OCI-LY7 (cell line): ENCODE measurements at regions not wholly inside any gene's neighbourhood (a gene's known extent, or its start where the extent isn't known, plus 50 kb on each side); places are given as distances from the start of the nearest gene placed in this dataset.

Experiments used
- CTCF ChIP-seq: fragments of 200-600 bp; sonication (generic); conservative IDR thresholded peaks from 2 replicates; pipeline ENCODE4 v1.5.1; 2014; ENCODE audit warnings: mild to moderate bottlenecking, antibody characterized with exemption, low read length, moderate library complexity, mixed read lengths
- EZH2phosphoT487 ChIP-seq: fragments of 200-600 bp; sonication (generic); IDR thresholded peaks from 2 replicates; pipeline ENCODE4 v1.6.1; 2018; ENCODE audit warnings: low read depth, borderline replicate concordance, mild to moderate bottlenecking, mixed run types, antibody characterized with exemption, low read length, moderate library complexity, mixed read lengths

- TF ChIP-seq CTCF = no peak
- TF ChIP-seq EZH2phosphoT487 = no peak
These were observed 508.7 kb downstream of the KCNJ2 start for GRCh38 chr17:70677783-70678647.
